ENCODE measurements at regions not wholly inside any gene's neighbourhood (a gene's known extent, or its start where the extent isn't known, plus 50 kb on each side); places are given as distances from the start of the nearest gene placed in this dataset.
"Not testable (repeated sequence)": the region's sequence is repeated elsewhere in the genome, so short reads cannot be mapped to it uniquely, and the experiment has no call there.

DNA sequence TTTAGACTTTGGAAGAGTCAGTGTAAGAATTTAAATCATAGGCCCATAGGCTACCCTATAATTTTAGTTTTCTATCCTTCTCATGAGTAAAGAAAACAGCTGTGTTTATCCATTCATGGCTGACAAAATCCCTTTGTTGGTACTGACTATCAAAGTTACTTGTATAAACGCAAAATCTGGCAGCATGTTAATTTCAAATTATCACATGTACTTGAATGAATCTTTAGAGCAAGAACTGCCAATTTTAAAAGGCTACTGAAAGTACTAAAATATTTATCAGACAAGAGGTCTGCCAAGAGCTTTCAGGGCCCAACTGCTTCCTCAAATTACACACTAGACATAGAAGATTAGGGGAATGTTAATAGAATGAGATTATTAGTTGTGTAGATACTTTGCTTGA, 66.6 kb downstream of the MYL12B start:
- DNase-seq, result no peak

DNA sequence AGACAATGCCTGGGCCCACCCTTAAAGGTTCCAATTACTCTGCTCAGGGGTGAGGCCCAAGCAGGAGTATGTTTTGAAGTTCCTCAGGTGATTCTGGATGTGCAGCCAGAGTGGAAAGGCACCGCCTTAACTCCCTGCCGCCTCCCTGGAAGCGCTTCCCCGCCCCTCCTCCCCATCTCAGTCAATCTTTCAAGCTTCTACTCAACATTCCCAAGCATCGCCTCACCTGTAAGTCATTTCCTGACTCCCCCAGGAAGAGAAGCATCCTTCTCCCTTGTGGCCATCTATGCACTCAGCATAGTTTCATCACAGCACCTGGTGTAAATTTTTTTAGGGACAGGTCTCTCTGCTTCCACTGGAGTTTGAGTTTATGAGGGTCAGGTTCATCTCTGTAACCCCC, 67.5 kb downstream of the MYL12B start:
- DNase-seq, result no peak

DNA sequence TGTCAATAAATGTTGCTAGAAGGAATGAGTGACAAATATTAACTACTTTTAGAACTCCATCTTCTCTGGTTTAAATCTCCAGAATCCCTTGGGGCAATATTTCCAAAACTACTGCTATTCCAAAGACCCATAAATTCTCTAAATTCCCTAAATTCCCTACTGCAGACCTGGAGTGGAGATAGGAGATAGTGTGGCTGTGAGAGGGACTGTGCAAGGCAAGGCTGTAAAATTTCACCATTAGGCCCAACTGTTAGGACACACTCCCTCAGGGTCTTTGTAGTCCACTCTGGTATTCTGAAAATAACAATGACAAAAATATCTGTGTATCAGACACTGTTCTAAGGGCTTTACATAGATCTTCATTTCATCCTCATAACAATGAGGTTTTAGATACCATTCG, 67.9 kb downstream of the MYL12B start:
- no peak for DNase-seq

DNA sequence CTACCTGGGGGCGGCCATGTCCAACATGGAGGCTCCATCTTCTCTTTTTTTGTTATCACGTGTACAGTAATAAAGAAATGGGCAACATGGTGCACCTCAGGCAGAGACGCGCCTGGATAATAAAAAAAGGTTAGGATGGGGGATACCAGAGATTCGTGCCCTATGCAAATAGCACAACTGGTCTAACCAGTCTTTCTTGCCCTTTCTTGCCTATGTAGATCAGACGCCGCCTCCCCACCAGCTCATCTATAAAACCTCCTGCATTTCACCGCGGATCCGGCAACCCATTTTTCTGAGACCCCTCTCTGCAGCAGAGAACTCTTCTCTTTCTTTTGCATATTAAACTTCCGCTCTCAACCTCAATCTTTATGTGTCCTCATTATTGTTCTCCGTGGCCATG, 68.7 kb downstream of the MYL12B start:
- no peak for DNase-seq

DNA sequence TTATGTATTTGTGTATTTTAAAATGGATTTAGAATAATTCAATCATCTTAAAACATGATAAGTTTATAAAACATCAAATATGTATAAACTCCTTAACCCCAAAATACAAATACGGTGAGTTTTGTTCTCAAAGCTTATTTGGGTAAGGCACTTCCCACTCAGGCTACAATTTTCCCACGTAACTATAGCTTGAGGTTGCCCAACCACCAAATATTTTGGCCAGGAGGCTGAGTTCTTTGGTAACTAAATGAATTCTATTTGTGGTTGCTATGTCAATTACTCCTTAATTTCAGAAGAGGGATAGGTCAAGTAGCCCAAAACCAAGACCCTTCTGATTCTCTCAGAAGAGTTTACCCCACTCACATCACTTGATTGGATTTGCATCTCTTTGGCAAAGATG, 70.4 kb downstream of the MYL12B start:
- DNase-seq, result no peak

DNA sequence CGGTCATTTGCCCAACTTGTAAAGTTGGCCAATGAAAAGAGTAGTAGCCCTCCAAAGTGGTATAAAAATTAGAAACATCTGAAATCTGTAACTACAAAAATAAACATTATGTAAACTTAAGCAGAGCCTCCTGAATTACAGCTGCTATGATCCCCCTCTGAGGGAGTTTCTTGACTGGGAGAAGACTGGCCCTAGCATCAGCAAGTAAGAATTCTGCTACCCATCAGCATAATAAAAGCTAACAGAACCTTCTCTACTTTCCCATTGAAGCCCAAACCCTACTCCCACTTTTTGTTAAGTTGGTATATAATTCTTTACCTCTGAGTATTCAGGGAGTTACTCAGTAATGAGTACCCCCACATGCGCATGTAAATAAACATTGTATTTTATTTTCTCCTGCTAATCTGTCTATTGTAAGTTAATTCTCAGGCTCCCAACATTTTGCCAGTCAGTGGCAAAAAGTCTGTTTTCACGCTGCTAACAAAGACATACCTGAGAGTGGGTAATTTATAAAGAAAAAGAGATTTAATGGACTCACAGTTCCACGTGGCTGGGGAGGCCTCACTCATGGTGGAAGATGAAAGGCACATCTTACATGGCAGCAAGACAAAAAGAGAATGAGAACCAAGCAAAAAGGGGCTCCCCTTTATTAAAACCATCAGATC, 71.3 kb downstream of the MYL12B start:
- no peak for DNase-seq

DNA sequence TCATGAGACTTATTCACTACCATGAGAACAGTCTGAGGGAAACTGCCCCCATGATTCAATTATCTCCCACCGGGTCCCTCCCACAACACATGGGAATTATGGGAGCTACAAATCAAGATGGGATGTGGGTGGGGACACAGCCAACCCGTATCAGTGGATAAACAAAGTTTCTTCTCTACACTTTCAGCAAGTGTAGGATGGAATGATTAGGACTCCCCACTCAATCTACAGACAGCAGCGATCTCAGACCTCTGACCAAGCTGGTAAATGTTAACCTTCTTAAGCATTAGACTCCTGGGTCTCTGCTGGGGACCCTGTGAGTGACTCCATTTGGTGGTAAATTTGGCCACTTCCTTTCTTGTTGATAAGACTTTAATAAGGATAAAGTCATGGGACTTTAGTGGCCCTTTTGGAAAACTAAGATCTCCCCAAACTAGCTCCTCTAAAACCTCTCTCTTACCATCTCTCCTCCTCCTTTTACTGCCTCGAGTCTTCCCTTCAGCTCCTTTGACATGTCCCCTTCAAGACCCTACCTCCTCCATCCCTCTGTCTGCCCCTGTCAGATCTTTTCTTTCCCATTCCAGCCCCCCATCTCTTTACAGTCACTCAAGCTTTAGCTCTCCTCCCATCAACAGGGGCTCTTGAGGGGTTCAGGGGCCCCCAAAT, 71.9 kb downstream of the MYL12B start:
- DNase-seq, result no peak

DNA sequence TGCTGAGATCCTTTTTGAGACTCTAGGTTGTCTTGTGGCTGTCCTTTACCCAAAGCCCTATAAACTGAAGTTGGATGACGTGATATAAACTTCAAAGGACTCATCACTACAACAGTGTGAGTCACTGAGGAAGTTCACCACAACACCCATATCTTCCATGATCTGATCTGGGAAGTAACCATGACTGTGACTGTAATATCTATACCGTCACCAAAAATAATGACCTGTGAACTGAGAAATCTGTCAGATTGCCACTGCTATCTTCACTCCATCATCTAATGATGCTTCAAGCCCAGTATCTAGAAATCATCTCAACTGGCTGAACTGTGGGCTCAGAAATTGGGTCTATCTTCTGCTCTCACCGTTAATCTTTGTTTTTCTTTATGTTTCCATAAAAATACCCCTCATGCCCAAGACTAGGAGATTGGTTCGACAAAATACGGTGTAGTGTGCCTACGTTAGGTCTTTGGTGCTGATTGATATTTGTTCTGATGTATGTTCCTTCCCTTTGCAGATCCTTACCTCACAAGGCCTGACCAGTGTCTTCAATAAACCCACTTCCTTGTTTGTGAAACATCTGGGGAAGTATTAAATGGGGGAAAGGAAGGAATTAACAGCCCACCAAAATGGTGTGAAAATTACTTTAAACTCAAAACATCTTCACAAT, 78.2 kb downstream of the MYL12B start:
- peak; percentile 54 for DNase-seq

DNA sequence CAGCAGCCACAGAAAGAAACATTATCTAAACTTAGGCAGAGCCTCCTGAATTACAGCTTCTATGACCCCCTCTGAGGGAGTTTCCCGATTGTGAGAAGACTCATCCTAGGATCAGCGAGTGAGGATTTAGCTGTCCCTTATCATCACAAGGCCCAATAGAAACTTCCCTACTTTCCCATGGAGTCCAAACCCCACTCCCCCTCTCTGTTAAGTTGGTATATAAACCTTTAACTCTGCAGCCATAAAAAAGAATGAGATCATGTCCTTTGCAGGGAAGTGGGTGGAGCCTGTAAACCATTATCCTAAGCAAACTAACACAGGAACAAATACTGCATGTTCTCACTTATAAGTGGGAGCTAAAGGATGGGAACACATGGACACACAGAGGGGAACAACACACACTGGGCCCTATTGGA, 78.8 kb downstream of the MYL12B start:
- no peak for DNase-seq

DNA sequence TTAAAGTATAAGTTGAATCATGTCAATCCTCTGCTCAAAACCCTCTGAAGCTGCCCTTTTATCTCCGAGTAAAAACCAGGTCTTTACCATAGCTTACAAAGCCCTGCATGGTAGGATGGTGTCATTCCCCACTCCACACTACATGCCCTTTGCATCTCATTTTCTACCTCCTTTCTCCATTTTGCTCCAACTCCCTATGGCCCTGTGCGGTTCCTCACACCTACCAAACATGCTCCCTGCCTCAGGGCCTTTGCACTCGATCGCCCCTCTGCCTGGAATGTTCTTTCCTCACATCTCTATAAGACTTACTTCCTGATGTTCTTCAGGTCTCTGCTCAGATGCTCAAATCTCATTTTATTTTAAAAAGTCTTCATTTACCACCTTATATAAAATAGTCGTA, 80.7 kb downstream of the MYL12B start:
- DNase-seq, result no peak

DNA sequence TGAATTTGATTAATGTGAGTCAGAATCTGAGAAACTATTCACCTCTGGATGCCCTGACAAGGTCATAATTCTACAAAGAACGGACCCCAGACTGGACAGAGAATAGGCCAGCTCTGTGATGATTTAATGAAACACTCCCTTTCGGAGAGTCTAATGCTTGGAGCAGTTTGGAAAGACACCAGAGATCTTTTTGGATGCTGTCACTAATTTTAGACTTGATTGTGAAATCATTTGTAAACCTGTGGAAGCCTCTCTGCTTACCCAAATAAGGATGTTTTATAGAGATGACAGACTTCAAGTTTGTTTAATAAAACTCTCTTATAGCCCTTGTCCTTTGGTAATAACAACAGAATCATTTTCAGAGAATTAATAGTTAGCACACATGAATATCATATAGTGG, 83.5 kb downstream of the MYL12B start:
- DNase-seq, result no peak

DNA sequence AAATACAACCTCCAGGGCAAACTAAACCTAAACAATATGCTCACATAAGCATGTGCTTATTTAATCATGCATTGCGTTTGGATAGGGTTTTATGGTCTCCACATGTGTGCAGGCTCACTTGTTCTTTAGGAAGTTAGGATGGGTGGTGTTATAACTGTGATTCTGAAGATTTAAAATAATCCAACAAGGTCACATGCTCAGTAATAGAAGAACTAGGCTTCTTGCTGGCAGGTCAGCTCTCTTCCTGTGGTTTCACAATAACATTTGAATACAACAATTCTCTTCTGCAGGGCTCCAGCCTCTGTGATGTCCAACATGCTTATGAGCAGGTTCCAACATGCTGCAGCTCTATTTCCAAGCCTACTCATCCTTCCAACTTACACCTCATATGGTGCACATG, 84.0 kb downstream of the MYL12B start:
- no peak for DNase-seq

DNA sequence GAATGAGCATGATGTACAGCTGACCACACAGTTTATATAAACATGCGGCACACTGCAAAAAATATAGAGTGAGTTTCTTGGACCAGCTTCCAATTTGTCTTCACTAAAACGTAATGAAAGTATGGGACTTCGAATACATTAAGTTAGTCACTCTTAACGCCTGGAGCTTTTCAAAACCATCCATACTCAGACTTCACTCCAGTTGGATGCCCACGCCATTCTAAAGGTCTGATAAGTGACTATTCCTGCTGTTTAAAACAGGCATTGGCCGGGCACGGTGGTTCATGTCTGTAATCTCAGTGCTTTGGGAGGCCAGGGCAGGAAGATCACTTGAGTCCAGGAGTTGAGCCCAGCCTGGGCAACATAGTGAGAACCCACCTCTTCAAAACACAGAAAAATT, 84.6 kb downstream of the MYL12B start:
- DNase-seq, result no peak

DNA sequence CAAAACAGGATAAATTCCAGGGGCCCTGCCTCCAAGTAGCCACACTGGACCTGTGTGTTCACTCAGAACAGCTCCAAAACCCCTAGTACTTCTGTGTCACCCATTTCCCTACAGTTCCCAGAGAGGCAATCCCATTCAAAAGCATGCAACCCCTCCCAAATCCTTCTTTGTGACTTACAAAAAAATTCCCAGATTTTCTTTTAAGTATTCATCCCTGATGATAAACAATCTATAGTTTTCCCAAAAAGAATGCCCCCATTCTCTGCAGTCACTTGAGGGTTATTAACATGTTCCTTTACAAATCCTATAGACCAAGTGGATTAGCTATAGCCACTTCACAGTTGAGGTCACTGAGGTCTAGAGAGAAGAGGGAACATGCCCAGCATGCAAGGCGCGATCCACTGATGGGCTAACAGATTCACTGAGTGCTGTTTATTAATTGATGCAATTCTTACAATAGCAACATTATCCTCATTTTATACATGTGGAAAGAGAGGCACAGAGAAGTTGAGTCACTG, 85.4 kb downstream of the MYL12B start:
- DNase-seq, result no peak

DNA sequence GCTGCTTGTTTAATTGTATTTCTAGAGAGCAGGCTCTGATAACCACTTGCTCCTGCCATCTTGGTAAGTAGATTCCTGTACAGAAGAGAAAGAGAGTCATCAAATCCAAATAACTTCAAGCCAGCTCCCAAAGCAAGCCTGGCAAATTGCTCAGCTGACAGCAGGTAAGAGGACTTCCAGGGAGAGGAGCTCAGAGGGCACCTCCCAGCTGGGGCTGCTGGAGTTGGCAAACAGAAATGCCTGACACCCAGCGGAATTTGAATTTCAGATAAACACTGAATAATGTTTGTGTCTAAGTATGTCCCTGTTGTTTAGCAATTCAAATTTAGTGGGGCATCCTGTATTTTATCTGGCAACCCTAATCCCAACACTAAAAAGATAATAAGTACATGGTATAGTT, 86.2 kb downstream of the MYL12B start:
- DNase-seq, result no peak

DNA sequence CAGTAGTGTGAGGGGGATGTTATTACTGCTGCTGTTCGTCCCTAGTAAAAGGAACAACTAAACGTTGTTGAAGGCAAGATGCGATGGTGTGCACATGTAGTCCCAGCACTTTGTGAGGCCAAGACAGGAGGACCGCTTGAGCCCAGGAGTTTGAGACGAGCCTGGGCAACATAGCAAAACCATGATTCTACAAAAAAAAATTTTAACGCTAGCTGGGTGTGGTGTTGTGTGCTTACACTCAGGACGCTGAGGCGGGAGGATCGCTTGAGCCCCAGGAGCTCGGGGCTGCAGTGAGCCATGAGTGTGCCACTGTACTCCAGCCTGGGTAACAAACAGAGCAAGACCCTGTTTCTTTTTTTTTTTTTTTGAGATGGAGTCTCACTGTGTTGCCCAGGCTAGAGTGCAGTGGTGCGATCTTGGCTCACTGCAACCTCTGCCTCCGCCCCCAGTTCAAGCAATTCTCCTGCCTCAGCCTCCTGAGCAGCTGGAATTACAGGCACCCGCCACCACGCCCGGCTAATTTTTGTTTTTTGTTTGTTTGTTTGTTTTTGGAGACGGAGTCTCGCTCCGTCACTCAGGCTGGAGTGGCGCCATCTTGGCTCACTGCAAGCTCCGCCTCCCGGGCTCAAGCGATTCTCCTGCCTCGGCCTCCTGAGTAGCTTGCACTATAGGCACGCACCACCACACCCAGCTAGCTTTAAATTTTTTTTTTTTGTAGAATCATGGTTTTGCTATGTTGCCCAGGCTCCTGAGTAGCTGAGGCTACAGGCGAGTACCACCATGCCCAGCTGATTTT, 87.3 kb downstream of the MYL12B start:
- DNase-seq, result not testable (repeated sequence)

DNA sequence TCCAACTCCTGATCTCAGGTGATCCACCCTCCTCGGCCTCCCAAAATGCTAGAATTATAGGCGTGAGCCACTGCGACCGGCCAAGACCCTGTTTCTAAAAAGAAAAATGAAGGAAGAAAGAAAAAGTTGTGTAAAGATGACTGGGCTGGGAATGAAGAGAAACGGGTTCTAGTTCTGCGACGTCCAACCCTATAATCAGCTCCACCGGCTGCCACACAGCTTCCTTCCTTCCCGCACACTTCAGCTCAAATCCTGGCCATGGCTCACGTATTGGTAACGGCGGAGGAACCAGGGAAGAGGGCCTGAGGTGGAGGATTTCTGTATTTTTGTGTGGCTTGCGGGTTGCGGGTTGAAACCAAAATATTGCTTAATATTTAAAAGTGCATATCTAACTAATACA, 88.1 kb downstream of the MYL12B start:
- DNase-seq, result no peak

DNA sequence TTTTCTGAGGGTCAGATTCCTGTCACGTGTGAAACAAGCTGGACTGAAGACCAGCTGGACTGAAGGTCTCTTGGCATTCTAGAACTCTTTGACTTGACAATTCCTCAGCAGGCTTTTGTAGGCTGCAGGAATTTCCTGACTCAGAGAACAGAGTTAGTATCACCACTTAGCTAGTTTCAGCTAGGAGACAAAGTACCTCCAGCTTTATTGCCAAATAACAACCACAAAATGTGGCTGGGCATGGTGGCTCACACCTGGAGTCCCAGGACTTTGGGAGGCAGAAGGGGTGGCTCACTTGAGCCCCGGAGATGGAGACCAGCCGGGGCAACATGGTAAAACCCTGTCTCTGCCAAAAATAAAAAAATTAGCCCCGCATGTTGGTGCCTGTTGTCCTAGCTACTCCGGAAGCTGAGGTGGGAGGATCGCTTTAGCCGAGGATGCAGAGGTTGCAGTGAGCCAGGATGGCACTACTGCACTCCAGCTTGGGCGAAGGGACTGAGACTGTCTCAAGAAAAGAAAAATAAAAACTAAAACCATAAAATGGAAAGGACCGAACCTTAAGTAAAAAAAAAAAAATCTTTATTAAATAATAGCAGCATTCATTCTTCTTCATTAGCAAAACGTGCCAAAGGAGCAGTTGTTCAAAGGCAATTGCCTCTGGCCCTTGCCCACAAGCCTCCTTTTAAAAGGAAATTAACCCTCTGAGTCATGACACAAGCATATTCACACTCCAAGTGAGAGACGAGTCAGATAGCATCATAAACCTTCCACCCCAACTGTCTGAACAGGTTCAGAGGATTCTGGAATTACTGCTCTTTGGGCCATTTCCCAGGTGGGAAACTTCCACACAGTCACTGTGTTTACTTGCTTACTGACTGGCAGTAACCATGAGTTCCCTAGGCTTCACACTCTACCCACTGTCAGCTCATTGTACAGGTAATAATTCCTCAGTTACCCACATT, 88.9 kb downstream of the MYL12B start:
- DNase-seq, result no peak

DNA sequence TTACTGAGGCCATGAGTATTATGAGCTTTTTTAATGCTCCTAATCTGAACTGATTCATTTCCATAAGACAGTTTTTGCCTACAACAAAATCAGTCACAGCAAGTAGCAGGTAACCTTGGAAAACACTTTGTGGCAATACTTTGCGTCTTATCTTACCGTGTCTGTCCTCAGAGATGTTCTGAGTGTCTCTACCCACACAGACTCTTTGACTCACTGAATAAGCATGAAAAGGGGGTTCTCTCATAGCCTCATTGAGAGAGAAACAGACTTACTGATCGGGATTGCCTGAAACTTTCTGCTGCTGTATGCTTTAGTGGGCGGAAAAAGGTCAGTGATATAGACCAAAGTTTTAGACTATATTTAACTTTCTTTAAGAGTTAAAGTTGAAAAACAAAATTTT, 92.6 kb downstream of the MYL12B start:
- no peak for DNase-seq

DNA sequence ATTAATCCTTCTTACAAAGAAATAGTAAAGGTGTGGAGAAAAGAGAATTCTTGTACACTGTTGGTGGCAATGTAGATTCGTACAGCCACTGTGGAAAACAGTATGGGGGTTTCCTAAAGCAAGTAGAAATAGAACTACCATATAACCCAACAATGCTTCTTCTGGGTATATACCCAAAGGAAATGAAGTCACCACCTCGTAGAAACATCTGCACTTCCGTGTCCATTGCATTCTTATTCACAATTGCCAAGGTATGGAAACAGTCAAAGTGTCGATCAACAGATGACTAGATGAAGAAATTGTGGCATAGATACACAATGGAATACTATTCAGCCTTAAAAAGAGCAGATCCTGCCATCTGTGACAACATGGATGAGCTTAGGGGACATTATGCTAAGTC, 93.4 kb upstream of the TGIF1 start:
- DNase-seq, result peak; percentile 14

DNA sequence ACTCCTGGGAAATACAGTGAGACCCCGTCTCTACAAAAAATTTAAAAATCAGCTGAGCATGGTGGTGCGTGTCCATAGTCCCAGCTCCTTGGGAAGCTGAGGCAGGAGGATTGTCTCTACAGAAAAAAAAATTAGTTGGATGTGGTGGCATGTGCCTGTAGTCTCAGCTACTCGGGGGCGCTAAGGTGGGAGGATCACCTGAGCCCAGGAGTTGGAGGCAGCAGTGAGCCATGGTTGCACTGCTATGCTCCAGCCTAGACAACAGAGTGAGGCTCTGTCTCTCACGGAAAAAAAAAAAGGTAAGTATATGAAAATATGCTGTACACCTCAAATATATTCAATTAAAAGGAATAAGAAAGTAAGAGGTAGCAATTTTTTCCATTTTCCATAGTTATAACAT, 92.5 kb upstream of the TGIF1 start:
- DNase-seq, result no peak

DNA sequence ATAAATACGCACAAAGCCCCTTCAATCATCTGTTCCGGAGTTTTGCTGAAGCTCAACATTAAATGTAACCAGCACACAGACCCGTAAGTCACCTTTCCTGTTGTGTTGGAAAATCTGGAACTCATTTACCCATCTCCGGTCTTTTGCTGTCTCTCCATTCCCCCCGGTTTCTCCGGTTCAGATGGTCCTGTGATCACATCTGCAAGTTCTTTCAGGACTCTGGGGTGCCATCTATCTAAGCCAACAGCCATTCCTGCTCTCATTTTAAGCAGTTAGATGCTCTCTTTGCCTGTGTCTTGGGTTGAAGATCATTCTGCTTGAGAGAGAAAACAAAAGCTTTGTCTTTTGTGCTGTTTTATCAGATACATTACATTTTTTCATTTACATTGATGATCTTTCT, 91.7 kb upstream of the TGIF1 start:
- DNase-seq, result no peak

Measured in activated CD4-positive, alpha-beta T cell treated with anti-CD3 and anti-CD28 coated beads, Interleukin-2, amount 50 U/mL, for 16 hours (primary cell).